MM.1S (cell line): ENCODE measurements at regions not wholly inside any gene's neighbourhood (a gene's known extent, or its start where the extent isn't known, plus 50 kb on each side); places are given as distances from the start of the nearest gene placed in this dataset.

Source experiments
- CTCF ChIP-seq: fragments of 300-600 bp; sonication (generic); IDR thresholded peaks from 2 replicates; pipeline ENCODE4 v1.5.1; 2016; ENCODE audit warnings: antibody characterized with exemption, low read length, mixed read lengths
- EZH2 ChIP-seq: fragments of 300-600 bp; sonication (generic); optimal IDR thresholded peaks from 2 replicates; pipeline ENCODE3; 2017; ENCODE audit warnings: low read depth, mild to moderate bottlenecking, antibody characterized with exemption, low read length, mixed read lengths
- EZH2phosphoT487 ChIP-seq: fragments of 300-600 bp; sonication (generic); IDR thresholded peaks from 2 replicates; pipeline ENCODE4 v1.6.1; 2018; ENCODE audit warnings: antibody characterized with exemption, low read length

- peak; percentile 11; the same call in 1 of the 2 replicates for TF ChIP-seq CTCF
- no peak for TF ChIP-seq EZH2
- TF ChIP-seq EZH2phosphoT487 = no peak
Measured at GRCh38 chrX:40177117-40177430, 79.3 kb upstream of the BCOR start.
